Stimulated activated naive CD8-positive, alpha-beta T cell treated with anti-CD3 and anti-CD28 coated beads, Interleukin-15, amount 100 ng/mL, for 72 hours (primary cell): ENCODE measurements at regions not wholly inside any gene's neighbourhood (a gene's known extent, or its start where the extent isn't known, plus 50 kb on each side); places are given as distances from the start of the nearest gene placed in this dataset.

Experiments used
- ATAC-seq: fragments of 150-1000 bp; cut with Tn5 transposase; 2 replicates; pipeline ENCODE4 v1.10.0; 2021; ENCODE audit warnings: mild to moderate bottlenecking, moderate library complexity
- DNase-seq, 2 donors: peaks; one replicate each; pipeline ENCODE4 v3.0.0; 2021 to 2022
- H3K27ac Mint-ChIP-seq, 2 donors: one replicate each; pipeline ENCODE4 v1.8.0; 2022; ENCODE audit warnings: mild to moderate bottlenecking in 2 of 2, mixed read lengths in 2 of 2, moderate library complexity in 2 of 2
- H3K27me3 Mint-ChIP-seq: one replicate; pipeline ENCODE4 v1.8.0; 2022; ENCODE audit warnings: mixed read lengths
- H3K4me1 Mint-ChIP-seq: one replicate; pipeline ENCODE4 v1.8.0; 2022; ENCODE audit warnings: mild to moderate bottlenecking, mixed read lengths
- H3K4me3 Mint-ChIP-seq, 2 donors: one replicate each; pipeline ENCODE4 v1.8.0; 2022; ENCODE audit warnings: mild to moderate bottlenecking in 2 of 2, mixed read lengths in 2 of 2, moderate library complexity in 1 of 2
- H3K9me3 Mint-ChIP-seq, 2 donors: one replicate each; pipeline ENCODE4 v1.8.0; 2022; ENCODE audit warnings: mixed read lengths in 2 of 2

DNA sequence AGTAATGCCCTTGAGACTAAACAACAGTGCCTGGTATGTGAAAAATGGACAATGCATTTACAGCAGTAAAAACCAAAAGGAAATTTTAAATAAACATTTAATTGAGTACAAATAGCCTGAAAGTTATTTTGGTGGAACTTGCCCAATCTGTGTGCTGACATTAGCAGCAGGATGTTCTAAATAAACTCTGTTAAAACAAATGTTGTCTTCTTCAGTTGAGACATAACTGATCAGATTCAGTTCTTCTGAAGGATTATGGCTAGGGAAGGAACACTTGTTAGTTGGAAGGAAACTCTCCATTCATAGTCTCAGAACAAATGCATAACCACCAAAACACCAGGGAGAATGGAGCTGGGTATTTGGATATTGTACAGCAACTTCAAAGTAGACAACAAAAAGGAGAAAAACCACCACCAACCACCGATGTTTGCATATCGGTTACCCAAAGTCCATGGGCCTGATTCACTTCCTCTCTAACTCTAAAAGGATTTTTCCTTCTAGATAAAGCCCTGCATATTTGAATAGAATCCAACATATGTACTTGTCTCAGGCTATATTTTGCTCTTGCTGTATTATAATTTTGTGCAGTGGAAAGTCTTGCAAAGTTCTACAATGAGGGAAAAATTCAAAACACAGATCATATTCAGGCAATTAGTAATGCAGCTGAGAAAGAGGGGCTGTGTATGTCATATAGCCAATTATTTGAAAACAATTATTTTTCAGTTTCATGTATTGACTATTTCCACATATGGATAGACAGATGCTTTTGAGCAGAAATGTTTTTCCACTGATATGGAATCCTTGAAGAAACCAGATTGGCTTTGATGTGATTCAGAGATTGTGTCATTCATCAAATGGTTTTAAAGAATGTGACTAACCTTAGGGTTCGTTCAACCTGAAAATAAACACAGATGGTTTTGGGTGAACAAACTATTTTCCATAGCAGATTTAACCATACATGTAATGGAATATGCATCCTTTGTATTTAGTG is 152.2 kb upstream of the BMP4 start:
- no peak for ATAC-seq
- H3K9me3 Mint-ChIP-seq: peaks cover 4 to 10% of the 10 kb centered on the region in 2 donors
- H3K4me3 Mint-ChIP-seq: no peak overlapping the region
- no peaks in the 10 kb centered on the region for H3K27me3 Mint-ChIP-seq
- no peaks in the 10 kb centered on the region for H3K4me1 Mint-ChIP-seq
- H3K27ac Mint-ChIP-seq: no peak overlapping the region
- no peak for DNase-seq

DNA sequence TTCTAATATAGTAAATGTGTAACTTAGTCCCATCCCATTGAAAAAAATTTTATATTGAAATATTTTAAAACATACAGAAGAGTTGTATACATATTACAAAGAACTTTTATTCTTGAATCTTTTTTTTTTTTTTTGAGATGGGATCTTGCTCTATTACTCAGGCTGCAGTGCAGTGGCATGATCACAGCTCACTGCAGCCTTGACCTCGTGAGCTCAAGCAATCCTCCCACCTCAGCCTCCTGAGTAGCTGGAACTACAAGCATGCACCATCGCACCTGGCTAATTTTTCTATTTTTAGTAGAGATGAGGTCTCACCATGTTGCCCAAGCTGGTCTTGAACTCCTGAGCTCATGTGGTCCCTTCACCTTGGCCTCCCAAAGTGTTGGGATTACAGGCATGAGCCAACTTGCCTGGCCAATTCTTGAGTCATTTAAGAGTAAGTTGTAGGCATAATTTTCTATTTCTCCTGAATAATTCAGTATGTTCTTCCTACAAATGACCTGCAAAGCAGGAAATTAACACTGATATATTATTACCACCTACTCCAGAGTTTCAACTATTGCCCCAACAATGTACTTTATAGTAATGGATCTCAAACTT is 153.0 kb upstream of the BMP4 start:
- H3K4me3 Mint-ChIP-seq: no peak overlapping the region
- no peaks in the 10 kb centered on the region for H3K27me3 Mint-ChIP-seq
- peaks cover 4 to 10% of the 10 kb centered on the region in 2 donors for H3K9me3 Mint-ChIP-seq
- ATAC-seq (no peak), DNase-seq (no peak)
- no peaks in the 10 kb centered on the region for H3K4me1 Mint-ChIP-seq
- H3K27ac Mint-ChIP-seq: peak overlapping the region in 1 of 2 donors; percentile 59

DNA sequence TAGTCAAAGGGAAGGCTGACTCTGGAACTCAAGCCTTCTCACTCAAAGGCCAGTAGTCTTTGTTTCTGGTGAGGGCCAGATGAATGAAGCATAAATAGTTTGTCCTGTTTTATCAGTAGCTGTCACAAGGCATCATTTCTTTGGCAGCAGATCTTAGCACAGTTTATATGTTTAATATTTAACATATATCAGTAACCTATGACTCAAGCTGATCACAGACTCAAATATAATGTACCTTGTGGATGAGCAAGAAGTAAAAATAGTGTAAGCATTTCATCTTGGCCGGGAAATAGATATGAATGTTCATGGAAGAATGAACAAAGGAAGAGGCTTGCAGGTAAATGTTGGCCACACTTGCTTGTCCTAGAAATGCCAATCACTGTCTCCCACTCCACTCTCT is 158.3 kb upstream of the BMP4 start:
- H3K27ac Mint-ChIP-seq: no peak overlapping the region
- H3K27me3 Mint-ChIP-seq: no peaks in the 10 kb centered on the region
- peaks cover 4 to 10% of the 10 kb centered on the region in 2 donors for H3K9me3 Mint-ChIP-seq
- no peak overlapping the region for H3K4me3 Mint-ChIP-seq
- H3K4me1 Mint-ChIP-seq: no peaks in the 10 kb centered on the region
- DNase-seq (no peak), ATAC-seq (no peak)

DNA sequence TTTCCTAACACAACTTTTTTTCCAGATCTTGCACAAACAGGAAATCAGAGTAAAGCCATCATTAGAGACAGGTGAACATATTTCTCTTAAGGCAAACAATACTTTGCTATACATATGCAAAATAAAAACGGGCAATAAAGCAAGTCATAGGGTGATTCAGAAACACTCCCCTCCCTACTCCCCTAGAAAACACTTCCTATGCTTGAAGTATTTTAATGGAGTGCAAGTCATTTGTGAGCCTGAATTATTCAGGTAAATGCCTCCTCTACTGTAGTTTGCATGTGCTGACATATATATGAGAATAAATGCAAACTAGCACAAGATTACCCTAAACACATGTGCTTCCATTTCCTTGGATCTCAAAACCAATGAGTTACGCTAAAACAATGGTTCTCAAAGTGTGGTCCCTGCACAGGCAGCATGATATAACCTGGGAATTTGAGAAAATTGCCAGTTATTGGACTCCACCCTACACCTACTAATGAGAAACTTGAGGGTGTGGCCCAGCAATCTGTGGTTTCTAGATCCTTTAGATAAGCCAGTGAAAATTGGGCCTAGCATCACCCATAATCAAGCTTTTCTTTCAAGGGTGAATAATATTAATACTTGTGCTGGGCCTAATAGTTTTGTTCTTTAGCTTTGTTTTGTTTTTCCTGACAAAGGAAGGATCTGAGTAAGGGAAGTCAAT is 159.7 kb upstream of the BMP4 start:
- no peak overlapping the region for H3K4me3 Mint-ChIP-seq
- H3K27ac Mint-ChIP-seq: no peak overlapping the region
- DNase-seq (no peak), ATAC-seq (no peak)
- no peaks in the 10 kb centered on the region for H3K27me3 Mint-ChIP-seq
- H3K9me3 Mint-ChIP-seq: peaks cover 4 to 10% of the 10 kb centered on the region in 2 donors
- H3K4me1 Mint-ChIP-seq: no peaks in the 10 kb centered on the region

DNA sequence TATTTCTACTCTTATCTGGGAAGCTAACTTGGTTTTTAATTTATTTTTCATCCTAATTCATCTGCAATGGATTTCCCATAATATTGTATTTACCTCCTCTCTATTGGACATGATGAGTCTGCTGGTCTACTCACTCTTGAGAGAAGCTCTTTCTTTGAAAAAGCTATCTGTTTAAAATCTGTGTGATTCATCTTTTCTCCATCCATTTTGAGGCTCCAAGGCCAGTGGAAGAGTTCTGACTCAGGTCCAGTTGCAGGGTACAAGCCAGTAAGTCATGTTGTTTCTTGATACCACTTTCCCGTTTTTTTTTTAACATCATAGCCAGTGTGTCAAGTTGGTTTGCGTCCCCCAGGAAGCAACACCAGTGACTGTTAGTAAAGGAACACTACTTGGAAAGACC is 160.3 kb upstream of the BMP4 start:
- H3K4me1 Mint-ChIP-seq: no peaks in the 10 kb centered on the region
- H3K27me3 Mint-ChIP-seq: no peaks in the 10 kb centered on the region
- ATAC-seq (no peak), DNase-seq (no peak)
- peaks cover 0 to 10% of the 10 kb centered on the region in 2 donors for H3K9me3 Mint-ChIP-seq
- no peak overlapping the region for H3K4me3 Mint-ChIP-seq
- no peak overlapping the region for H3K27ac Mint-ChIP-seq

DNA sequence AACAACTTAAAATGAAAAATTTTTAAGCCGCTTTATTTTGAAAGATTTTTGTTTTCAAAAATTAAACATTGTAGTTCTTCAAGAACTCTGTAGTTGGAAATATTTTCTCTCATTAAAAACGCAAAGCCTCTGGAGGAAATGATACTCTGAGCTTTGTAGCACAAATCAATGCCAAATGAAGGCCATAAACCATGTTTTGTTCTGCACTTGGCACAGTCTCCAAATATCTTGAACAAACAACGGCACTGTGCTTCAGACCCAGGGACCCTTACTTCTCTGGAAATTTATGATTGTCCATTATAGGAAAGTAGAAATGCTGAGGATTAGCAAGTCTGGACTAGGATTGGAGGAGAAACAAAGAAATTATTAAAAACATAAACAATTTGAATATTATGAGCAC is 160.8 kb upstream of the BMP4 start:
- no peaks in the 10 kb centered on the region for H3K27me3 Mint-ChIP-seq
- peaks cover 0 to 10% of the 10 kb centered on the region in 2 donors for H3K9me3 Mint-ChIP-seq
- no peak overlapping the region for H3K27ac Mint-ChIP-seq
- ATAC-seq: no peak
- no peak for DNase-seq
- no peaks in the 10 kb centered on the region for H3K4me1 Mint-ChIP-seq
- H3K4me3 Mint-ChIP-seq: no peak overlapping the region

DNA sequence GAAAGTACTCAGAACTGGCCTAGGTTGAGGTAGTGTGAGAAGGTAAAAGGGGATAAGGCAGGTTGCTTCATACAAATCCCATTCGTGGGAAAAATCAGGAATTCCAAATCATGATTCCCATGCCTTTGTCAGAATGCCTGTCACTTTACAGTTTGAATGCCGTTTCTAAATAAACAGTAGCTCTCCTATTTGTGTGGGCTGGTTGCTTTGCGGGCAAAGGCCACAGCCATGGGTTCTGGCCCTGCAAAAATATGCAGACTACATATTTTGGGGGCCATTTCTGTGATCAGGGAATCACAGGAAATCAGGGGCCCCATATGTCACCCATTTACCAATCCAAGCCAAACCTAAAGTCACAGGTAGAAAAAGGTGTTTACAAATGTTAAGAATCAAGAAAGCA is 161.3 kb upstream of the BMP4 start:
- ATAC-seq: no peak
- no peak for DNase-seq
- Mint-ChIP-seq H3K27ac (no peak overlapping the region), H3K4me3 (no peak overlapping the region), H3K9me3 (peaks cover 0 to 8% of the 10 kb centered on the region in 2 donors), H3K27me3 (no peaks in the 10 kb centered on the region), H3K4me1 (no peaks in the 10 kb centered on the region)

DNA sequence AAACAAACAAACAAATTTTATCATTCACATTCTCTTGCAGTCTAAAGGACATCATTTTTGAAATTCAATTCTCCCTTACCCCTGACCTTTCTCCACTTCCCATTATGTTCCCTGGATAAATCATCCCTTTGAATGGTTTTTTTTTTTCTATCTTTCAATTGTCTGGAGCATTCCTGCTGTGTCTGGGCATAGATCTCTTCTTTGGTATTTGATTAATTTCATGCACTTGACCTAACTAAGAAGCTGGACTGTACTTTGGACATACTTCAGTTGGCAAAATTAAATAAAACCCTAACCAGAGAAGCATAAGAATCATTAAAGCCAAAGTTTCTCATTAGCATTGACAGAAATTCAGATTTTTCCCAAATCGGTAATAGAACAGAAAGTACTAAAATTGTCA is 163.6 kb upstream of the BMP4 start:
- Mint-ChIP-seq H3K27ac (no peak overlapping the region), H3K27me3 (no peaks in the 10 kb centered on the region), H3K4me1 (no peaks in the 10 kb centered on the region), H3K4me3 (no peak overlapping the region), H3K9me3 (peaks cover 5 to 7% of the 10 kb centered on the region in 2 donors)
- ATAC-seq: no peak
- no peak for DNase-seq

DNA sequence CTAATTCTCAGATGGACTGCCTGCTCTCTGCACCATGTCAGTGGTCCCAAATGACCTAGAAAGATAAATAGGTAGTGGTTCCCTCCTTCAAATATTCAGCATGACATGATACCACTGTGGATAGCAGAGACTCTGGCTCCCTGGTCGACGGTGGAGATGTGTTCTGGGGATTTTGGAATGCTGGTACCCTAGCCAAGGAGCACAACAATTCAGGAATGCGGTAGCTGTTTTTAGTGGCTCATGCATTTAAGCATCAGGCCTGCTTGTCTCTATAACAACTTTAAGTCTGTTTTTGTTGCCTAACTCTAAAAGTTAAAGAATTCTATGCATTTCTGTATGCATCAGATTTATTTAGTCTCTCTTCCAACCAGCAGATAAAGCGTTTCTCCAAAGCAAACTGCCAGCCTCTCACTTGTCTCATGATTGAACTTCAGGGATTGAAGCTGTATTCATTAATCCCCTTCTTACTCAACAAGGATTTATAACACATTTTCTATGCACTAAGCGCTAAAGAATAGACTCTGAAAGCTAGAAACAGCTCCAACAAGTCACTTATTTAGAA is 164.9 kb upstream of the BMP4 start:
- no peak overlapping the region for H3K4me3 Mint-ChIP-seq
- peaks cover 5 to 7% of the 10 kb centered on the region in 2 donors for H3K9me3 Mint-ChIP-seq
- ATAC-seq: no peak
- no peaks in the 10 kb centered on the region for H3K27me3 Mint-ChIP-seq
- DNase-seq: no peak
- H3K4me1 Mint-ChIP-seq: no peaks in the 10 kb centered on the region
- H3K27ac Mint-ChIP-seq: no peak overlapping the region

DNA sequence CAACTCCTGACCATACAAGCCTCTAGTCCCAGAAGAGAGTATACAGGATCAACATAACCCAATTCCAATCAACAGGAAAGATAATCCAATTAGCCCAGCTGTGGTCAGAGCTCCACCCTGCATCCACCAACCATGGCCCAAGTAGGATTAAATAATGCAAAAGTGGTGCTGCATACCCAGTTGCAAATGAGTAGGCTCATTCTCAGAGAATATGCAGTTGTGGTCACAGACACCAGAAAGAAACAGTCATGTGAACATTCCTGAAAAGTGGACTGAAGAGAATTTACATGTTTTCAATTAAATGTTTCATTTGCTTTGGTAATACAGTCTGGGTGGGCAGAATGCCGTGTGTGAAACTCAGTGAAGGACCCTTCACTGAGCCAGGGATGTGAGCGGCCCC is 167.2 kb upstream of the BMP4 start:
- no peak for ATAC-seq
- Mint-ChIP-seq H3K27me3 (no peaks in the 10 kb centered on the region), H3K9me3 (peaks cover 5 to 7% of the 10 kb centered on the region in 2 donors), H3K4me3 (no peak overlapping the region), H3K27ac (no peak overlapping the region), H3K4me1 (no peaks in the 10 kb centered on the region)
- no peak for DNase-seq

DNA sequence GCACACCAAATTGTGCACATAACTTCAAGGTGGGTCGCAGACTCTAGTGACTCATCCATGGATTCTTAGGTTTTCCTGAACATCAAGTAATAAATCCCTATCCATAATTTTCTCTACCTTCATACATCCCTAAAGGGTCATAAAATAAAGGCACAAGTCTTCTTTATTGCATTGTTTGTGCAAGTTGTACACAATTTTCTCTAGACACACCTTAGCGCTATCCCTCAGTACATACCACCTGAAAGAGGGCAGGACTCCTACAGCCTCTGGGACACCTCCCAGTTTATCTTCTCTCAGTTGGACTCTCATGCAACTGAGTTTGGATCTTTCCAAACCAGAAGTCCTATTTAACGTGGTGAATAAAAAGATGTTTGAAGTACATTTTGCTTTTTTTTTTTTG is 168.5 kb upstream of the BMP4 start:
- ATAC-seq: no peak
- Mint-ChIP-seq H3K4me1 (no peaks in the 10 kb centered on the region), H3K9me3 (peaks cover 5 to 7% of the 10 kb centered on the region in 2 donors), H3K27me3 (no peaks in the 10 kb centered on the region), H3K4me3 (no peak overlapping the region), H3K27ac (no peak overlapping the region)
- no peak for DNase-seq

DNA sequence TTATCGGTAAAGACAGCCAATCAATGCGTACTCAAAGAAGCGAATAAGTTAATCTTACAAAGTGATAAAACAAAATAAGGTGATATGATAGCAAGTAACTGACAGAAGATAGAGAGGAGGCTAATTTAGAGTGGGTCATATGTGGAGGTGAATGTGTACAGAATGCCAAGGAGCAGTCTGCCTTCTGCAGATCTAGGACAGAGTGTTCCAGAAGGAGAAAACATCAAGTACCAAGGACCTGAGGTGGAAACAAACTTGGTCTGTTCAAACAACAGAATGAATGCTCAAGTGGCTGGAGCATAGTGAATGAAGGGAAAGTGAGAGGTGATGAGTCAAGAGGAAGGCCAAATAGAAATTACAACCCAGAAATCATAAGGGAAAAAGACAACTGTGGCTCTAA is 170.3 kb upstream of the BMP4 start:
- Mint-ChIP-seq H3K9me3 (peaks cover 5 to 7% of the 10 kb centered on the region in 2 donors), H3K27ac (no peak overlapping the region), H3K4me1 (no peaks in the 10 kb centered on the region), H3K4me3 (no peak overlapping the region), H3K27me3 (no peaks in the 10 kb centered on the region)
- ATAC-seq (no peak), DNase-seq (no peak)

DNA sequence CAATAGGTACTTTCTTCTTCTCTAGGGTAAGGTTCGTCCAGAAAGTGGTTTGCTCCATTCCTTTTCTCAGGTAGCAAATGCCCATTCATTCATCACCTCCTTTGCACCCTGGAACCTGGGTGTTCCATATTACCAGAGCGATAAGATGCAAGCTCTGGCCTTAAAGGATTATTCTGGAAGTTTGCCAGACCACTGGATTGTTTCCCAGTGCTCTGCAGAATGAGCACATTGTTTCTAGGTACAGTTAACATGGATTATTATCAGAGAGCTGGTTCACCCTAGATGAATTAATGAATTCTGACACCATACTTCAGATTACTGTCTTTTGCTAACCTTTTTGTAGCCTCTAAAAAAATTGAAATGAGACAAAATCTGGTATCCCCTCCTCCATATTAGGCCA is 170.9 kb upstream of the BMP4 start:
- Mint-ChIP-seq H3K27ac (no peak overlapping the region), H3K27me3 (no peaks in the 10 kb centered on the region)

DNA sequence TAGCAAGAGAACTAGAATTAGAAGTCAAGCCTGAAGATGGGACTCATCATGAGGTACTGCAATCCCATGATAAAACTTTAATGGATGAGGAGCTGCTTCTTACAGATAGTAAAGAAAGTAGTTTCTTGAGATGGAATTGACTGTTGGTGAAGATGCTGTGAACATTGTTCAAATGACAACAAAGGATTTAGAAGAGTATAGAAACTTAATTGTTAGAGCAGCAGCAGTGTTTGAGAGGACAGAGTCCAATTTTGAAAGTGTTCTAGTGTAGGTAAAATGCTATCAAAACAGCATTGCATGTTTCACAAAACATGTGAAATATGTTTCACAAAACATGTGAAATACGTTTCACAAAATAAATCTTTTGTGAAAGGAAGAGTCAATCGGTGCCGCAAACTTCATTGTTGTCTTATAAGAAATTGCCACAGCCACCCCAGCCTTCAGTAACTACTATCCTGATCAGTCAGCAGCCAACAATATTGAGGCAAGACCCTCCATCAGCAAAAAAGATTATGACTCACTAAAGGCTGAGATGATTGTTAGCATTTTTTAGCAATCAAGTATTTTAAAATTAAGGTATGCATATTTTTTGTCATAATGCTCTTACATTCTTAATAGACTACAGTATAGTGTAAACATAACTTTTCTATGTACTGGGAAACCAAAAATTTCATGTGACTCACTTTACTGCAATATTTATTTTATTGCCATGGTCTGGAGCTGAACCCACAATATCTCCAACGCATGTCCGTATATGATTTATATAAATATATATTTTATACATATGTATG is 173.4 kb upstream of the BMP4 start:
- ATAC-seq: no peak
- H3K4me1 Mint-ChIP-seq: no peaks in the 10 kb centered on the region
- no peak overlapping the region for H3K27ac Mint-ChIP-seq
- H3K4me3 Mint-ChIP-seq: no peak overlapping the region
- DNase-seq: no peak
- no peaks in the 10 kb centered on the region for H3K9me3 Mint-ChIP-seq
- no peaks in the 10 kb centered on the region for H3K27me3 Mint-ChIP-seq

More for the DNA sequence above, 170.9 kb upstream of the BMP4 start:
- H3K4me1 Mint-ChIP-seq: no peaks in the 10 kb centered on the region
- H3K4me3 Mint-ChIP-seq: no peak overlapping the region
- H3K9me3 Mint-ChIP-seq: peaks cover 5 to 7% of the 10 kb centered on the region in 2 donors
- ATAC-seq: no peak
- DNase-seq: no peak

DNA sequence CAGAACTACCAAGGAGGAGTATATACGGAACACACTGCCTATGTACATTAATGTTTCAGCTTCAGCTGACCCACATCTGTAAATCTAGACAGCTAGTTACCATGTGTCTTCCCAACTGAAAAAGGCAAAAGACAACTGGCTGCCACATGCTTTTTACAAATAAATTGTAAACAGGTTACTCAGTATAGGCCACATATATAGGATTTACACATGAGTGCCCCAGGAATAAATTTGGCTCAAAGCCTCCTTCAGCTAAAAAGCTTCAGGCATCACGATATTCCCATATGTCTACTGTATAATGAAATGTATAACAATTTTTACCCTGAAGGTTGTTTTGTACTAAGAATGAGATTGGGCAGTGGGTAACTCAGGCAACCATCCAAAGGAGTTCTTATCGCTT is 175.9 kb upstream of the BMP4 start:
- ATAC-seq: no peak
- H3K27ac Mint-ChIP-seq: no peak overlapping the region

More for the DNA sequence above, 175.9 kb upstream of the BMP4 start:
- no peaks in the 10 kb centered on the region for H3K27me3 Mint-ChIP-seq
- no peak overlapping the region for H3K4me3 Mint-ChIP-seq
- DNase-seq: no peak
- H3K4me1 Mint-ChIP-seq: no peaks in the 10 kb centered on the region
- no peaks in the 10 kb centered on the region for H3K9me3 Mint-ChIP-seq
